ENCODE measurements at regions not wholly inside any gene's neighbourhood (a gene's known extent, or its start where the extent isn't known, plus 50 kb on each side); places are given as distances from the start of the nearest gene placed in this dataset.
"Not testable (repeated sequence)": the region's sequence is repeated elsewhere in the genome, so short reads cannot be mapped to it uniquely, and the experiment has no call there.

DNA sequence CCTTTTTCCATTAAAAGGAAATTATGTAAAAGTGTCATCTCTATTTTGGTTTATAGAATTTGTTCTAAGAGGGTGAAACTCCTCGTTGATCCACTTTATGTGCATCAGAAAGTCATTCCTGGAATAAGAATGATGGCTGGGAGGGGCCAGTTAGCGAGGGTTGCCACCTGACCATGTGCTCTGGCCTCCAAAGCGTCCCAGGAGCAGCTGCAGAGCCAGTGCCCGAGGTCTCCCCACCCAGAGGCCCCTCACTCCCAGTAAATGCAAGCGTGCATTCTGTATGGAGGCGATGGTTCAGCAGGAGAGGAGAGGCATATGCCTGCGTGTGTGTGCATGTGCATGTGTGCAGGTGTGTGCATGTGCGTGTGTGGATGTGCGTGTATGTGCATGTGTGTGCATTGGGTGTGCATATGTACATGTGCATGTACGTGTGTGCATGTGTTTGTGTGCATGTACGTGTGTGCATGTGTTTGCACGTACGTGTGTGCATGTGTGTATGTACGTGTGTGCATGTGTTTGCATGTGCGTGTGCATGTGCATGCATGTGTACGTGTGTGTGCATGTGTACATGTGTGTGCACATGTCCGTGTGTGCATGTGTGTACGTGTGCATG lies 345.8 kb downstream of the TEX29 start:
- H3K36me3 Mint-ChIP-seq (ENCODE audit: unreplicated experiment): no peaks in the 10 kb centered on the region
- no peaks in the 10 kb centered on the region for H3K9me3 Mint-ChIP-seq (ENCODE audit: unreplicated experiment)

GRCh38 chr13:111667757-111668156 lies 347.3 kb downstream of the TEX29 start:
- TF ChIP-seq CTCF (IDR thresholded peaks at IDR 0.05; ENCODE audit: partially characterized antibody, unreplicated experiment): no peak
- no peak overlapping the region for H3K4me3 Mint-ChIP-seq (ENCODE audit: unreplicated experiment)
- H3K9me3 Mint-ChIP-seq (ENCODE audit: unreplicated experiment): no peaks in the 10 kb centered on the region
- peaks cover 2% of the 10 kb centered on the region for H3K4me1 Mint-ChIP-seq (ENCODE audit: low read depth, unreplicated experiment)
- H3K36me3 Mint-ChIP-seq (ENCODE audit: unreplicated experiment): no peaks in the 10 kb centered on the region
- H3K27me3 Mint-ChIP-seq (ENCODE audit: unreplicated experiment): no peaks in the 10 kb centered on the region
- no peak overlapping the region for H3K27ac Mint-ChIP-seq (ENCODE audit: unreplicated experiment)
- DNase-seq: no peak

More for the DNA sequence above, 345.8 kb downstream of the TEX29 start:
- no peak for TF ChIP-seq CTCF (IDR thresholded peaks at IDR 0.05; ENCODE audit: partially characterized antibody, unreplicated experiment)
- peaks cover 2% of the 10 kb centered on the region for H3K27me3 Mint-ChIP-seq (ENCODE audit: unreplicated experiment)
- H3K27ac Mint-ChIP-seq (ENCODE audit: unreplicated experiment): no peak overlapping the region
- peaks cover 2% of the 10 kb centered on the region for H3K4me1 Mint-ChIP-seq (ENCODE audit: low read depth, unreplicated experiment)
- no peak for DNase-seq
- no peak overlapping the region for H3K4me3 Mint-ChIP-seq (ENCODE audit: unreplicated experiment)

- Mint-ChIP-seq H3K4me1 (ENCODE audit: low read depth, unreplicated experiment) (peaks cover 2% of the 10 kb centered on the region), H3K27ac (ENCODE audit: unreplicated experiment) (no peak overlapping the region), H3K36me3 (ENCODE audit: unreplicated experiment) (no peaks in the 10 kb centered on the region), H3K4me3 (ENCODE audit: unreplicated experiment) (no peak overlapping the region), H3K9me3 (ENCODE audit: unreplicated experiment) (no peaks in the 10 kb centered on the region), H3K27me3 (ENCODE audit: unreplicated experiment) (no peaks in the 10 kb centered on the region)
- DNase-seq: no peak
- no peak for TF ChIP-seq CTCF (IDR thresholded peaks at IDR 0.05; ENCODE audit: partially characterized antibody, unreplicated experiment)
These were observed 348.0 kb downstream of the TEX29 start for GRCh38 chr13:111668451-111668850.

- H3K36me3 Mint-ChIP-seq (ENCODE audit: unreplicated experiment); DNase-seq; H3K27me3 Mint-ChIP-seq (ENCODE audit: unreplicated experiment); H3K4me1 Mint-ChIP-seq (ENCODE audit: low read depth, unreplicated experiment); H3K27ac Mint-ChIP-seq (ENCODE audit: unreplicated experiment); H3K9me3 Mint-ChIP-seq (ENCODE audit: unreplicated experiment); H3K4me3 Mint-ChIP-seq (ENCODE audit: unreplicated experiment): not testable (repeated sequence)
These were observed 351.8 kb downstream of the TEX29 start for GRCh38 chr13:111672198-111672597.

DNA sequence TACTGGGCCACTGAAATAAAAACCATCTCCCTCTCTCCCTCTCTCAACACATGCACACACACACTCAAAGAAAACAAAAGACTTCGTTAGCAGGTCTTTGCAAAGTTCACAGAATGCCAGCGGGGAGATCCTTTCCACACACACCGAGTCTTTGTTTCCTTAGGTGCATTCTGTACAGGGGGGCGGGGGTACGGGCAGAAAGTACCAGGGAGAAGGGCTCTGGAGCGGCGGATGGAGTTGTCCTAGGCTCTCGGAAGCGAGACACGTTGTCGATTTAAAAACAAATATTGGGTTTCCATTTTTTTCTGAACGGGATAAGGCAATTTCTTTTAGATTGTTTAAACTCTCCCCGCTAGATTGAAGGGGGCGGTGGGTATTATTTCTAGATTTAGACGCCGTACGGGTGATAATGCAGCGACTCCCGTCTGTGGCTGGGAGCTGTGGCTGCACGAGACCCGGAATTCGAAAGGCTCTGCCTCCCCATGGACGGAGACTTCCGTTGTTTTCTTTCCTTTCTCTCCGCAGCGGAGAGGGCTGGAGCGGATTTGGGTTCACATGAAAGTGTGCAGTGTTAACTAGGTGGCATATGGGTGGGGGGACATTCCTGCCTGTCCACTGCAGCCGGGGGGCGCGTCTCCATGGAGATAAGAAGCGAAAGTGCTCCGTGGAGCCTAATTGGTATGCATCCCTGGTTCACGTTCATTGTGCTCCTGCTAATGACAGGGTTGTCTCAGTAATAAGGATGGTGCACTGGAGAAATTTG lies 357.9 kb downstream of the TEX29 start:
- H3K27me3 Mint-ChIP-seq (ENCODE audit: unreplicated experiment); H3K27ac Mint-ChIP-seq (ENCODE audit: unreplicated experiment); H3K4me3 Mint-ChIP-seq (ENCODE audit: unreplicated experiment); H3K36me3 Mint-ChIP-seq (ENCODE audit: unreplicated experiment); H3K9me3 Mint-ChIP-seq (ENCODE audit: unreplicated experiment); H3K4me1 Mint-ChIP-seq (ENCODE audit: low read depth, unreplicated experiment); DNase-seq: not testable (repeated sequence)

GRCh38 chr13:111679645-111680044 lies 359.2 kb downstream of the TEX29 start:
- not testable (repeated sequence) for DNase-seq; H3K4me1 Mint-ChIP-seq (ENCODE audit: low read depth, unreplicated experiment); H3K27me3 Mint-ChIP-seq (ENCODE audit: unreplicated experiment); H3K27ac Mint-ChIP-seq (ENCODE audit: unreplicated experiment); H3K4me3 Mint-ChIP-seq (ENCODE audit: unreplicated experiment); H3K9me3 Mint-ChIP-seq (ENCODE audit: unreplicated experiment); H3K36me3 Mint-ChIP-seq (ENCODE audit: unreplicated experiment)

DNA sequence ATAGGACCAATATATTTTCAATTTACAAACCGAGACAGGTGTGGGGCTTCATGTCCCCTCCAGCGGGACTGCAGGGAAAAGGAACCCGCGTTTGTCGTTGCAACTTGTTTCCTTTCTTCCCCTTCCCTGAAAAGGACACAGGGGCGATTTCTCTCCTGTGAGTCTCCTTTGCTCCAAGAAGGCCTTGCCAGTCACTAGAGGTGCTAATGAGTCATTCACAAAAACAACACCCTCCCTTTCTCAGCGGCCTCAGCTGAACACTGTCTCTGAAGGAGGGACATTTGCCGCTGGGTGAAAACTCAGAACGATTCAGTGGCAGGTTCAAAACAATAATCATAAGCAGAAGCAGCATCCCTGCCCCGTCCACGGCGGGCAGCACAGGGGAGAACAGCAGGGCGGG lies 359.7 kb downstream of the TEX29 start:
- H3K27me3 Mint-ChIP-seq (ENCODE audit: unreplicated experiment); H3K4me1 Mint-ChIP-seq (ENCODE audit: low read depth, unreplicated experiment); DNase-seq; H3K4me3 Mint-ChIP-seq (ENCODE audit: unreplicated experiment); H3K36me3 Mint-ChIP-seq (ENCODE audit: unreplicated experiment); H3K27ac Mint-ChIP-seq (ENCODE audit: unreplicated experiment); H3K9me3 Mint-ChIP-seq (ENCODE audit: unreplicated experiment): not testable (repeated sequence)

GRCh38 chr13:111692028-111692427 lies 371.6 kb downstream of the TEX29 start:
- H3K27ac Mint-ChIP-seq (ENCODE audit: unreplicated experiment); H3K4me3 Mint-ChIP-seq (ENCODE audit: unreplicated experiment); H3K36me3 Mint-ChIP-seq (ENCODE audit: unreplicated experiment); H3K27me3 Mint-ChIP-seq (ENCODE audit: unreplicated experiment); H3K4me1 Mint-ChIP-seq (ENCODE audit: low read depth, unreplicated experiment); H3K9me3 Mint-ChIP-seq (ENCODE audit: unreplicated experiment); DNase-seq: not testable (repeated sequence)

GRCh38 chr13:111696121-111696520 lies 370.8 kb upstream of the SOX1 start:
- H3K4me1 Mint-ChIP-seq (ENCODE audit: low read depth, unreplicated experiment); DNase-seq; H3K9me3 Mint-ChIP-seq (ENCODE audit: unreplicated experiment); H3K27me3 Mint-ChIP-seq (ENCODE audit: unreplicated experiment); H3K27ac Mint-ChIP-seq (ENCODE audit: unreplicated experiment); H3K4me3 Mint-ChIP-seq (ENCODE audit: unreplicated experiment); H3K36me3 Mint-ChIP-seq (ENCODE audit: unreplicated experiment): not testable (repeated sequence)

Data from glutamatergic neuron (in vitro differentiated cells).